CD14-positive monocyte (primary cell): ENCODE measurements at regions not wholly inside any gene's neighbourhood (a gene's known extent, or its start where the extent isn't known, plus 50 kb on each side); places are given as distances from the start of the nearest gene placed in this dataset.

Experiments
- DNase-seq, 3 donors: peaks; one replicate each; pipeline ENCODE4 v3.0.0-alpha.2; 2011 to 2022
- H2AFZ ChIP-seq: 2 replicates; pipeline ENCODE4 v1.6.0; 2012; ENCODE audit warnings: mild to moderate bottlenecking, low read depth, low read length, inconsistent platforms; ENCODE audit not compliant: insufficient read depth, poor library complexity, severe bottlenecking
- H3K27ac ChIP-seq, 2 donors: 1 replicate in 1 of 2; 2 replicates in 1 of 2; pipeline ENCODE4 v1.5.1; 2012 to 2013; ENCODE audit warnings: low read length in 2 of 2, control low read depth in 1 of 2, inconsistent platforms in 1 of 2, low read depth in 1 of 2, mild to moderate bottlenecking in 1 of 2
- H3K27me3 ChIP-seq, 2 donors: one replicate each; pipeline versions ENCODE4 v1.6.0 to v1.6.1; 2011 to 2013; ENCODE audit warnings: low read length in 2 of 2; ENCODE audit not compliant: control insufficient read depth in 2 of 2, insufficient read depth in 2 of 2
- H3K36me3 ChIP-seq, 2 donors: replicated peaks in 1 of 2; 1 replicate in 1 of 2; 2 replicates in 1 of 2; pipeline versions ENCODE4 v1.5.1 to v1.6.1; 2012 to 2013; ENCODE audit warnings: low read length in 2 of 2, control low read depth in 1 of 2, inconsistent platforms in 1 of 2, mild to moderate bottlenecking in 1 of 2; ENCODE audit not compliant: insufficient read depth in 2 of 2, control insufficient read depth in 1 of 2
- H3K4me1 ChIP-seq, 2 donors: 1 replicate in 1 of 2; 2 replicates in 1 of 2; pipeline versions ENCODE4 v1.5.1 to v1.6.1; 2012 to 2013; ENCODE audit warnings: low read length in 2 of 2, control low read depth in 1 of 2, inconsistent platforms in 1 of 2, mild to moderate bottlenecking in 1 of 2, moderate library complexity in 1 of 2; ENCODE audit not compliant: insufficient read depth in 2 of 2, control insufficient read depth in 1 of 2
- H3K4me2 ChIP-seq: replicated peaks from 2 replicates; pipeline ENCODE3; 2012; ENCODE audit warnings: low read length, moderate library complexity, mild to moderate bottlenecking; ENCODE audit not compliant: poor library complexity, severe bottlenecking; ENCODE audit errors: extremely low read depth
- H3K4me3 ChIP-seq, 3 experiments: fragments of 200-600 bp in 1 of 3; sonication (generic) in 1 of 3; replicated peaks in 1 of 3; 1 replicate in 2 of 3; 2 replicates in 1 of 3; pipeline ENCODE4 v1.5.1; 2011 to 2013; ENCODE audit warnings: low read length in 3 of 3, mild to moderate bottlenecking in 3 of 3, control low read depth in 2 of 3, low read depth in 2 of 3, inconsistent platforms in 1 of 3, moderate library complexity in 1 of 3
- H3K79me2 ChIP-seq: 2 replicates; pipeline ENCODE4 v1.6.0; 2012; ENCODE audit warnings: mild to moderate bottlenecking, control low read depth, inconsistent platforms, low read length, moderate library complexity; ENCODE audit not compliant: insufficient read depth
- H3K9ac ChIP-seq: 2 replicates; pipeline ENCODE4 v1.6.0; 2017; ENCODE audit warnings: low read length, mild to moderate bottlenecking; ENCODE audit not compliant: insufficient read depth, poor library complexity, severe bottlenecking
- H3K9me3 ChIP-seq, 2 donors: replicated peaks in 1 of 2; 1 replicate in 1 of 2; 2 replicates in 1 of 2; pipeline versions ENCODE4 v1.5.1 to v1.6.1; 2012 to 2013; ENCODE audit warnings: low read length in 2 of 2, control low read depth in 1 of 2; ENCODE audit not compliant: control insufficient read depth in 1 of 2, insufficient read depth in 1 of 2
- H4K20me1 ChIP-seq: 2 replicates; pipeline ENCODE4 v1.6.0; 2012; ENCODE audit warnings: mild to moderate bottlenecking, low read length, control low read depth, moderate library complexity; ENCODE audit not compliant: insufficient read depth
- H3K27ac Mint-ChIP-seq, 7 donors: one replicate each; pipeline ENCODE4 v1.8.0; 2020; ENCODE audit warnings: mild to moderate bottlenecking in 7 of 7, mixed read lengths in 7 of 7, moderate library complexity in 6 of 7, inconsistent platforms in 2 of 7
- H3K27me3 Mint-ChIP-seq, 3 donors: one replicate each; pipeline ENCODE4 v1.8.0; 2021 to 2022; ENCODE audit warnings: low read depth in 3 of 3, mild to moderate bottlenecking in 3 of 3, mixed read lengths in 3 of 3, moderate library complexity in 3 of 3, inconsistent platforms in 1 of 3
- H3K36me3 Mint-ChIP-seq, 2 donors: one replicate each; pipeline ENCODE4 v1.8.0; 2020; ENCODE audit warnings: mixed read lengths in 2 of 2, inconsistent platforms in 1 of 2, mild to moderate bottlenecking in 1 of 2
- H3K4me1 Mint-ChIP-seq: one replicate; pipeline ENCODE4 v1.8.0; 2020; ENCODE audit warnings: mild to moderate bottlenecking, mixed read lengths
- H3K4me3 Mint-ChIP-seq, 2 donors: one replicate each; pipeline ENCODE4 v1.8.0; 2020; ENCODE audit warnings: mild to moderate bottlenecking in 2 of 2, mixed read lengths in 2 of 2, moderate library complexity in 1 of 2
- H3K9me3 Mint-ChIP-seq, 7 donors: one replicate each; pipeline ENCODE4 v1.8.0; 2020 to 2022; ENCODE audit warnings: mixed read lengths in 7 of 7, mild to moderate bottlenecking in 6 of 7, moderate library complexity in 6 of 7, inconsistent platforms in 2 of 7
- WGBS: methylation state at CpG from one replicate; pipeline ENCODE4 v1.1.5; 2013; ENCODE audit warnings: missing lambda C conversion rate; ENCODE audit not compliant: insufficient coverage; 5-methylcytosine and 5-hydroxymethylcytosine counted together
- intact Hi-C, 2 donors: fragments of 100-400 bp; cut with micrococcal nuclease; formaldehyde crosslinking; loops; one replicate each; pipeline versions ENCODE4 v1.15.0 to v1.15.1; 2023
- TF ChIP-seq, protein P1 (sequence below): fragments of 200-600 bp; IDR thresholded peaks from one replicate; pipeline ENCODE4 v1.8.0; 2022; ENCODE audit warnings: antibody characterized with exemption, mild to moderate bottlenecking

DNA sequence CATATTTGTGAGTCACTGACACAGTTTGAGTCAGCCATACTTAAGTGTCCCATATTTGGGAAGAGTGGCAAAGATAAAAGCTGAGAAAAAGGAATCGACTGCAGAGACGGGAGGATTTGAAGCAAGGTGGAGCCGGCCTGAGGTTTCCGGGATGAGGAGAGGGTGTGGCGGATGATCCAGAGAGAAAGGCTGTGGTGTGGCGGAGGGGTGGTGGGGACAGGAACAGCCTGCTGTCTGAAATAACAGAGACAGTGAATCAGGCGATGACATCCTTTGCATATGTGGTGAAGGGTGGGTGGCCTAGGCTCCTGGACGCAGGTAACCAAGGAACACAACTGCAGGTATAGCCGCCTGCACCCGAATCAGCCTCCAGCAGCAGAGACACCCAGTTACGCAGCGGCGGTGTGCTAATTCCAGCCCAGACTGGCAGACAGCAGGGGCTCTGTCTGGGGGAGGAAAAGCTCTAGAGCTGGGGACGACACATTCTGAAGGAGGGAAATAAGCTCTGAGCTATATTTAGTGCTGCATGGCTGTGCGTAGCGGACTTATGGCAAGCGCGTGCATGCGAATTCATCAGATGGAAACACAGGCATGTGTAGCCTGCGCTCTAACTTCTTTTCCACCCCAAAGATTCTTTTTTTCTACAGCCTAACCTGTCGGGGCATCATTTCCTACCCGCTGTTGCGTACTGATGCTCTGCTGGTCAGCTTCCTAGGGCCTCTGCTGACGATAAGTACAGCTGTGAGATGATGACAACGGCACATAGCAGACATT lies 62.7 kb upstream of the BARX2 start:
- no peak for DNase-seq
- Histone ChIP-seq H3K27me3 (no peaks in the 10 kb centered on the region), H3K9me3 (peaks cover 0 to 4% of the 10 kb centered on the region in 2 donors), H3K27ac (no peak overlapping the region), H3K79me2 (no peaks in the 10 kb centered on the region), H3K9ac (no peak overlapping the region), H3K4me1 (peaks cover 41 to 44% of the 10 kb centered on the region in 2 donors), H3K36me3 (no peaks in the 10 kb centered on the region), H3K4me2 (no peak overlapping the region), H4K20me1 (no peaks in the 10 kb centered on the region), H2AFZ (no peak overlapping the region), H3K4me3 (no peak overlapping the region)
- TF ChIP-seq, protein P1, sequence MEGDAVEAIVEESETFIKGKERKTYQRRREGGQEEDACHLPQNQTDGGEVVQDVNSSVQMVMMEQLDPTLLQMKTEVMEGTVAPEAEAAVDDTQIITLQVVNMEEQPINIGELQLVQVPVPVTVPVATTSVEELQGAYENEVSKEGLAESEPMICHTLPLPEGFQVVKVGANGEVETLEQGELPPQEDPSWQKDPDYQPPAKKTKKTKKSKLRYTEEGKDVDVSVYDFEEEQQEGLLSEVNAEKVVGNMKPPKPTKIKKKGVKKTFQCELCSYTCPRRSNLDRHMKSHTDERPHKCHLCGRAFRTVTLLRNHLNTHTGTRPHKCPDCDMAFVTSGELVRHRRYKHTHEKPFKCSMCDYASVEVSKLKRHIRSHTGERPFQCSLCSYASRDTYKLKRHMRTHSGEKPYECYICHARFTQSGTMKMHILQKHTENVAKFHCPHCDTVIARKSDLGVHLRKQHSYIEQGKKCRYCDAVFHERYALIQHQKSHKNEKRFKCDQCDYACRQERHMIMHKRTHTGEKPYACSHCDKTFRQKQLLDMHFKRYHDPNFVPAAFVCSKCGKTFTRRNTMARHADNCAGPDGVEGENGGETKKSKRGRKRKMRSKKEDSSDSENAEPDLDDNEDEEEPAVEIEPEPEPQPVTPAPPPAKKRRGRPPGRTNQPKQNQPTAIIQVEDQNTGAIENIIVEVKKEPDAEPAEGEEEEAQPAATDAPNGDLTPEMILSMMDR = no peak
- 94% methylated on average over 25 of the region's 25 CpGs for WGBS
- H3K27ac Mint-ChIP-seq = peak overlapping the region in 2 of 7 donors; percentile 19 to 35
- no peak overlapping the region for H3K4me3 Mint-ChIP-seq
- peaks cover 2 to 11% (median 5%) of the 10 kb centered on the region in 7 donors for H3K9me3 Mint-ChIP-seq
- peaks cover 0 to 2% of the 10 kb centered on the region in 2 donors for H3K36me3 Mint-ChIP-seq
- peaks cover 2 to 5% (median 2%) of the 10 kb centered on the region in 3 donors for H3K27me3 Mint-ChIP-seq
- peaks cover 40% of the 10 kb centered on the region for H3K4me1 Mint-ChIP-seq
- intact Hi-C loops = no loop called here

- Mint-ChIP-seq H3K4me3 (no peak overlapping the region), H3K36me3 (peaks cover 0 to 2% of the 10 kb centered on the region in 2 donors), H3K27ac (no peak overlapping the region), H3K9me3 (peaks cover 2 to 14% (median 6%) of the 10 kb centered on the region in 7 donors), H3K27me3 (peaks cover 2 to 5% (median 2%) of the 10 kb centered on the region in 3 donors), H3K4me1 (no peaks in the 10 kb centered on the region)
- no peaks in the 10 kb centered on the region for H3K79me2 ChIP-seq
- no peak for DNase-seq
- H3K36me3 ChIP-seq = no peaks in the 10 kb centered on the region
- H3K27me3 ChIP-seq = no peaks in the 10 kb centered on the region
- H3K27ac ChIP-seq = no peak overlapping the region
- peaks cover 3% of the 10 kb centered on the region in 2 donors for H3K4me1 ChIP-seq
- TF ChIP-seq, protein P1 = no peak
- intact Hi-C loops = no loop called here
- 97% methylated on average over 7 of the region's 8 CpGs for WGBS
- no peak overlapping the region for H2AFZ ChIP-seq
- peaks cover 0 to 4% of the 10 kb centered on the region in 2 donors for H3K9me3 ChIP-seq
- no peak overlapping the region for H3K4me3 ChIP-seq
- no peaks in the 10 kb centered on the region for H4K20me1 ChIP-seq
- H3K9ac ChIP-seq = no peak overlapping the region
- H3K4me2 ChIP-seq = no peak overlapping the region
These were observed 67.3 kb upstream of the BARX2 start for GRCh38 chr11:129308241-129308865.
